Endothelial cell of hepatic sinusoid (primary cell): ENCODE measurements at regions not wholly inside any gene's neighbourhood (a gene's known extent, or its start where the extent isn't known, plus 50 kb on each side); places are given as distances from the start of the nearest gene placed in this dataset.

Experiments used
- in situ Hi-C: cut with HindIII; loops from 2 replicates; pipeline ENCODE4 v1.10.0; 2017; ENCODE audit warnings: low sequenced_read_pairs

- in situ Hi-C loops: no loop called here
Measured at GRCh38 chr18:41703744-41704530, 251.1 kb upstream of the PIK3C3 start.

GRCh38 chr18:41700416-41700815 lies 254.6 kb upstream of the PIK3C3 start:
- in situ Hi-C loops: no loop called here

DNA sequence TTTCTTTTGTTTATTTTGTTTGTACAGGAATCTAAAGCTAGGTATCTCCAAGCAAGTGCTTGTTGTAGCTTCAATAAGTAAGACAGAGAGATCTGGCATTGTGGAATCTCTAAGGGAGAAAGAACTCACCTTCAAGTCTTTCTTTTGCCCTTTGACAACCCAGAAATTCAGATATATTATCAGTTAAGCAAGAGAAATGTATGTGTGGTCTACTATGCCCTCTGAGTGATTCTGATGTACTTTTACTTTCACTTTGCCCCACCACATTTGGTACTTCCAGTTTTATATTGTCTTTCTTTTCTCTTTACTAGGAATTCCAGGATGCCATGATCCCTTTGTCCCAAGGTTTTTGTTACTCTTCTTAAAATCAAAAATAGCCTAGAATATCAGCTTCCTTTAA lies 259.6 kb upstream of the PIK3C3 start:
- in situ Hi-C loops: no loop called here

- in situ Hi-C loops: no loop called here
Measured at GRCh38 chr18:41693008-41693407, 262.0 kb upstream of the PIK3C3 start.

- in situ Hi-C loops: no loop called here
Measured at GRCh38 chr18:41690332-41691127, 264.5 kb upstream of the PIK3C3 start.

GRCh38 chr18:41687138-41687537 lies 267.9 kb upstream of the PIK3C3 start:
- in situ Hi-C loops: no loop called here

- in situ Hi-C loops: no loop called here
Measured at GRCh38 chr18:41681138-41681880, 273.7 kb upstream of the PIK3C3 start.

- in situ Hi-C loops: no loop called here
Measured at GRCh38 chr18:41674506-41674905, 280.5 kb upstream of the PIK3C3 start.

DNA sequence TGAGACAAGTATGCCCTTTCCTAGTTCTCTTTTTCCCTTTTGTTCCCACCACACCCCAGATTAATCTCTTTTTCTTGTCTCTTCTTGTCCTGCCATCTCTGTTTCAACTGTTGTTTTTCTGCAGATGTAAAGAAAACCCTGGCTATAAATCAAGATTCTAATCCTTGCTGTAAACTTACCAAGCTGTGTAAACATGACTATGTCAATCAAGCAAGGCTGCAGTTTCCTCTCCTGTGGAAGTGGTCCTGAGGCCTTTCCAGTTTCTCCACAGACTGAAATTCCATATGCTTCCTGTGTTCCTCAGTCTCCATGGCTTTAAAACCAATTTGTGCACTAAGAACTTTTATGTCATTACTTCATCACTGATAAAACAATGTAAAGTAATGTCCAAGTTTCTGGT lies 288.8 kb upstream of the PIK3C3 start:
- in situ Hi-C loops: no loop called here

GRCh38 chr18:41665210-41665609 lies 289.8 kb upstream of the PIK3C3 start:
- in situ Hi-C loops: no loop called here

DNA sequence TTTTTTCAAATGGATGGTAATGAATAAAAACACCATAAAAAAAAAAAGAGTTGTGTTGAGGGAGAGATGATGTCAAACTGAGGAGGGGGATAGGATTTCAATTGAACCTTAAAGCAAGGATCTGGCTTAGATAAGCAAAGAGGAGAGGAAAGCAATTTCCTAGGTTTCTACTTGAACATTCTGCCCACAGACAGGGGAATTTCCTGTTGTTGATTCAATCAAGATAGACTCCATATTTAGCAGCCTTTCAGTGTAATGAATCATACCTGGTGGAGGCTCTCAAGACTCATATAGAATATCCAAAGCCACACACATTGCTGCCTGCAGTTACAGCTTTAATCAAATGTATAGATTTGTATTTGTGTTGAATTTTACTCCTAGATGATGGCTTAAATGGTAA lies 294.4 kb upstream of the PIK3C3 start:
- in situ Hi-C loops: no loop called here

DNA sequence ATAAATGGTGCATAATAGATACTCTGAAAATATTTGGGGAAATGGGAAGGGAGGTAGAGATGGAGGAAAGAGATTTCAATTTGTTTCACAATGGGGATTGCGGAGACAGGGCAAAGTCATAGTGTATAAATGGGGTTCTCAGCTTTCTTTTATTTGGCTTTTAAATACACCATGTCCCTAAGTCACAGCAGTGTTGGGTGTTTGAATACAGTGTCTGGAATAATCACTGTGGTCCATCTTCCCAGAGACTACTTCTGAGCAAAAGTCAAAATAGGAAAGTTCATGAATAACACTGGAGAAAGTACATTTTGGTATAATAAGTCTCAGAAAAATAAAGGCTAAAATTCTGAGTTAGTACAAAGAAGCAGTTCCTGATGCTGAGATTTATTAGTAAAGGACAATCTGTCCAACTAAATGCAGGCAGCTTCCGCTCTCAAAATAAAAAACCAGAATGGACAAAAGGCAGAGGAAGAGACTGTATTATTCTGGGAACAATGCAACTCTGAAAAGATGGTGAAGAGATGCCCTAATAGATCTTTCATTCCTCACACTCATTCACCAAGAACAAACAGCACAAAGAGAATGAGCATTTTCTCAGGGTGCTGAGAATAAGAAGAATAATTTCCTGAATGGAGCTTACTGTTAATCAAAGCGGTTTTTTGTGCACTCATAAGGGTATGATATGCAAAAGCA lies 295.4 kb upstream of the PIK3C3 start:
- in situ Hi-C loops: no loop called here

- in situ Hi-C loops: no loop called here
Measured at GRCh38 chr18:41657189-41657588, 297.8 kb upstream of the PIK3C3 start.

- in situ Hi-C loops: no loop called here
Measured at GRCh38 chr18:41655074-41655473, 300.0 kb upstream of the PIK3C3 start.

DNA sequence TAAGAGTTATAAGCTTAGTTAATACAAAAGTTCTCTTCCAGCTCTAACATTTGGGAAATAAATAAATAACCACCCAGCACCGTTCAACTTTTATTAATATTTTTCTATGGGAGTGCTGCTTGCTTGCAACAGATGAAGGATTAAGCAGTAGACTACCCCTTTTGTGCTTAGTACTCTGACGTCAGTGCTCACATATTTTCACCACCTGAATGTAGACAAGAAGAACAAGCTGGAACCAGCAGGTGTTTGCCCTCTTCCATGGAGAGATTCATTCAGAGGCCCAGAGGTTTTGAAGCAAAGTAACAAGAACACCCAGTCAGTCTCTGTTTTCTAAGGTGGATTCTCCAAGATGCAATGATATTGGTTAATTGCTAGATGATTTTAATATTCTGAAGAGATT lies 307.1 kb upstream of the PIK3C3 start:
- in situ Hi-C loops: no loop called here

DNA sequence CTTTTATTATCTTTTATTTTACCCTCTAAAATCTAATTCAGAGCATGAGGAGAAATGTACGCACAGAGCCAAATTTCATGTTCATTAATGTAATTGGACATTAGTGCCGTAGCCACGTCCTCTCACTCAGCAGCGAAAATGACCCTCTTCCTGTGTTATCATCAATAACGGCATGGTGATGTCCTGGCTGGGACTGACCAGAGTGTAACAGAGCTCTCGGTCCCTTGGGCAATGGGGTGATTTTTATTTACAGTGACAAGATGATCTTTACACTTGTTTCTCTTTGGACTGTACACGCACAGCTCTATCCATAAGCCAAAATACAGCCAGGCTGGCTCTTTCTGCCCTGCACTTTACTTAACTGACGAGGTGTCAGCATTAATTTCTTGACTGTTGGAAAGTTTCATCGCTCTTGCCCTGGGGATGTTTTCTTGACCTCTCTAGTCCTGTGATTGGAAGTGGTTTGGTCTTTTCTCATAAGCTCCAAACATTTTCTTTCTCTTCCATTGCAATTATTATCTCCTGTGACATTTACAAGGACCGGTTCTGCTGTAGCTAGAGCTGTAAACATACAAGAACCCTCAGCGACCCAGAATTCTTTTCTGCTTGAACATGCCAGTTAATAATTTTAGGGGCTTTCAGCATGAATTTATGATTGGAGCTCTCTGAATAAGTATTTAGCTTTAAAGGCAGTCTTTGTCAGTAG lies 308.0 kb upstream of the PIK3C3 start:
- in situ Hi-C loops: no loop called here

DNA sequence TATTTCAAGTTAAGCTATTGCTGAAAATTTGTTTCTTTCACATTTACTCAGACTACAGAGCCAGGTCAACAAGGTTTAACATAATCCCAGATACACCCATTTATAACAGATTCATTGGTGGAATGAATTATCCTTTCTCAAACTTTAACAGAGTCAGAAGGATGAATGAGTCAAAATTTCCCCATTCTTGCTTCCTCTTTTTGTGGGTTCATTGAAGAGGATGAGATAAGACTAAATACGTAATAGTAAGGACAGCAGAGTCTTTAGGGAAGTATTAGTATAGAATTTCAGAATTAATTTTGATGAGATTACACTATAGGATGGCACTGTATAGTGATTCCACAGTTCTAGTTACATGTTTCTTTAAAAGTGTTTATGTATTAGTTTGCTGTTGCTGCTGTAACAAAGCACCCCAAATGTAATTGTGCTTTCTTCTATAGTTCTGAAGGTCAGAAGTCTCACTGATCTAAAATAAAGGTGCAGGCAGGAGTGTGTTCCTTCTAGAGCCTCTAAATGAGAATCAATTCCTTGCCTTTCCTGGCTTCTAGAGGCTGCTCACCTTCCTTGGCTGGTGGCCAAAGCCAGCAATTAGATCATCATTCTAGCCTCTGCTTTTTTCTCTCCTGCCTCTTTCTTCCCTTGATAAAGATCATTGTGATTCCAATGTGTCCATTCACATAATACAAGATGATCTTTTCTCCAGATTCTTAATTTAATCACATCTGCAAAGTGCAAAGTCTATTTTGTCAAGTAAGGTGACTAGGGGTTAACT lies 309.3 kb upstream of the PIK3C3 start:
- in situ Hi-C loops: no loop called here

DNA sequence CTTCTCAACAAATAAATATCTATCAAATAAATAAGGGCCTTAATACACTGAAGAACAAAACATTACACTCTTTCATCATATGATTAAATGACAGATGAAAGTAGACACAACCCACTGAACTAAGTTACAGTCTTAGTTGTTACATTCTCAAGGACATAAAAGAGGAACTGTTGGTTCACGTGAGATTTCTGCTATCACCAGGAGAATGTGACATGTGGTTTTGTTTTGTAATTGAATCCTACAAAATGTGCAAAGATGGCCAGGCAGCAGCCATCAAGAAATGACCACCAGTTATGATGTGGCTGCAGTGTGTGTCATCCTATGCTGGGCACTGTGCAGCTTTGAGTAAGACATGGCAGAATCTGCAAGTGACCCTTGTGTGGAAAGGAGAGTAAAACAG lies 310.6 kb upstream of the PIK3C3 start:
- in situ Hi-C loops: no loop called here

DNA sequence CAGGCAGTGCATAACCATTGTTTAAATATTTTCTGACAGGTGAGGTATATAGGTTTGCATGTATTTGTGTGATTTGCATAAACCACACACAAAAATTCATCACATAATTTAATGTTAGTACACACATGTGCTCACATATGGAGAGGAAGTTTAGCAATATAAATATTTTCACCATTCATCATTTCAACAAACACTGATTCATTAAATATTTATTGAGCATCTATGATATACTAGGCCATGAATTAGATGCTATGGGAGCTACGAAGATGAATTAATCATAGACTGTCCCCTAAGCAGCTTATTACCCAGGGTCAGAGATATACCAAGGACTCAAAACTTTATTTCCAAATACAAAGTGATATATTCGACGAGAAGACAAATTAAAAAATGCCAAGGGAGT lies 311.6 kb upstream of the PIK3C3 start:
- in situ Hi-C loops: no loop called here

DNA sequence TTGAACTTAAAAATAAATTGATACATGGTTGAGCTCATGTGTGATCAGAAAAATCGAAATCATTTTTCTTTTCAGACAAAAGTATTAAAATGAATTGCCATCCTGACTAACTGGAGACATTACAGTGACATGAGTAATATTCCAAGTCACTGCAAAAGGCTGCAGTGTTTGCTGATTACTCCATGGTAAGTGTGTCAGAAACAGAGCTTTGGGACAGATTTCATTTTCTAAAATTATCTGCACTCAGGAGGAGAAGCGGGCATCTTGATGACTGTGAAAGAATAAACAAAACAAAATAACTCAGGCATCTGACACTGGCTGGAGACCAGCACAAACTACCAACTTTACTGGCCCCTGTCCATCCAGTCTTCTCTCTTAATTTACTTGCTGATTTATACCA lies 312.3 kb upstream of the PIK3C3 start:
- in situ Hi-C loops: no loop called here
